ENCODE measurements at regions not wholly inside any gene's neighbourhood (a gene's known extent, or its start where the extent isn't known, plus 50 kb on each side); places are given as distances from the start of the nearest gene placed in this dataset.
"Not testable (repeated sequence)": the region's sequence is repeated elsewhere in the genome, so short reads cannot be mapped to it uniquely, and the experiment has no call there.

DNA sequence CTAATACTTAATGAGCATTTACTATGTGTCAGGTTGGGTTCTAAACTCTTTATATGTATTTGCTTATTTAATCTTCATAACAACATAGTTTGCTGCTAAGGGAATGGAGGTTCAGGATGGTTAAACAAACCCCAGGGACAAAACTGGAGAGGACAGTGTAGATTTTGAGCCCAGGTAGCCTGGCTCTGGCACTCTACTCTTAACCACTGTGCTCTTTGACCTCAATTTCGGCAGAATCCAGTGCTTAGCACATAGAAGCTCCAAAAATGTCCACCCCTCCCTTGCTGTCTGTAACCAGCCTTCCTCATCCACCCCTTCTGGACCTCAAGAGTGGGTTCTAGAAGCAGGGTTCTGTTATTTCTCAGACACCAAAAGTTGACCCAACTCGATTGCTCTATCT lies 88.0 kb upstream of the SYT13 start (continued):
- TF ChIP-seq, protein P1, sequence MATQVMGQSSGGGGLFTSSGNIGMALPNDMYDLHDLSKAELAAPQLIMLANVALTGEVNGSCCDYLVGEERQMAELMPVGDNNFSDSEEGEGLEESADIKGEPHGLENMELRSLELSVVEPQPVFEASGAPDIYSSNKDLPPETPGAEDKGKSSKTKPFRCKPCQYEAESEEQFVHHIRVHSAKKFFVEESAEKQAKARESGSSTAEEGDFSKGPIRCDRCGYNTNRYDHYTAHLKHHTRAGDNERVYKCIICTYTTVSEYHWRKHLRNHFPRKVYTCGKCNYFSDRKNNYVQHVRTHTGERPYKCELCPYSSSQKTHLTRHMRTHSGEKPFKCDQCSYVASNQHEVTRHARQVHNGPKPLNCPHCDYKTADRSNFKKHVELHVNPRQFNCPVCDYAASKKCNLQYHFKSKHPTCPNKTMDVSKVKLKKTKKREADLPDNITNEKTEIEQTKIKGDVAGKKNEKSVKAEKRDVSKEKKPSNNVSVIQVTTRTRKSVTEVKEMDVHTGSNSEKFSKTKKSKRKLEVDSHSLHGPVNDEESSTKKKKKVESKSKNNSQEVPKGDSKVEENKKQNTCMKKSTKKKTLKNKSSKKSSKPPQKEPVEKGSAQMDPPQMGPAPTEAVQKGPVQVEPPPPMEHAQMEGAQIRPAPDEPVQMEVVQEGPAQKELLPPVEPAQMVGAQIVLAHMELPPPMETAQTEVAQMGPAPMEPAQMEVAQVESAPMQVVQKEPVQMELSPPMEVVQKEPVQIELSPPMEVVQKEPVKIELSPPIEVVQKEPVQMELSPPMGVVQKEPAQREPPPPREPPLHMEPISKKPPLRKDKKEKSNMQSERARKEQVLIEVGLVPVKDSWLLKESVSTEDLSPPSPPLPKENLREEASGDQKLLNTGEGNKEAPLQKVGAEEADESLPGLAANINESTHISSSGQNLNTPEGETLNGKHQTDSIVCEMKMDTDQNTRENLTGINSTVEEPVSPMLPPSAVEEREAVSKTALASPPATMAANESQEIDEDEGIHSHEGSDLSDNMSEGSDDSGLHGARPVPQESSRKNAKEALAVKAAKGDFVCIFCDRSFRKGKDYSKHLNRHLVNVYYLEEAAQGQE (IDR thresholded peaks at IDR 0.05; ENCODE audit: low read depth, low read length) = no peak
- TF ChIP-seq YY1 (IDR thresholded peaks at IDR 0.05; ENCODE audit: low read depth) (no peak), RCOR1 (IDR thresholded peaks at IDR 0.05; ENCODE audit: low read length) (no peak)

- H3K27me3 ChIP-seq (ENCODE audit: insufficient read depth) = peaks cover 8% of the 10 kb centered on the region; the same call in 1 of the 2 replicates
- CTCF ChIA-PET = interaction anchor here (13.1 to 14.2 kb wide), 2 partner anchors 284 to 396 kb away, joined by 252 to 302 read pairs; partner anchors contain the start of gene CHST1
These were observed 87.4 kb upstream of the SYT13 start for GRCh38 chr11:45373506-45374035.

DNA sequence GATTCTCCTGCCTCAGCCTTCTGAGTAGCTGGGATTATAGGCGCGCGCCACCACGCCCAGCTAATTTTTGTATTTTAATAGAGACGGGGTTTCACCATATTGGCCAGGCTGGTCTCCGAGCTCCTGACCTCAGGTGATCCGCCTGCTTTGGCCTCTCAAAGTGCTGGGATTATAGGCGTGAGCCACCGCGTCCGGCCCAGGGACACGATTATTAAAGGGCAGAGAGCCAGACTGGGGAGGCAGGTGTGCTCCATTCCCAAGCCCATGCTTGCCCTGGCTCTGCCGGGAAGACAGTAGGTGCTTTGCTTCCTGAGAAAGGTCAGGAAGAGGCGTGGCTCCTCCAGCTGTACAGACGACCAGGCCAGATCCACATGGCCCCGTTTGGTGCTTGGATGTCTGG lies 86.3 kb upstream of the SYT13 start:
- 76% methylated on average over 16 of the region's 16 CpGs for WGBS (ENCODE audit: low lambda C conversion rate)
- H3K4me2 ChIP-seq; H2AFZ ChIP-seq (ENCODE audit: low read depth); H3K9ac ChIP-seq; H3K9me2 ChIP-seq; H4K20me1 ChIP-seq (ENCODE audit: insufficient read depth); H3K36me3 ChIP-seq (replicated peaks in 1 of 2; ENCODE audit: control insufficient read depth in 1 of 2, insufficient read depth in 2 of 2, low read length in 1 of 2); H3K4me3 ChIP-seq (ENCODE audit: low read depth in 2 of 2, low read length in 1 of 2); H3K9me3 ChIP-seq; H3F3A ChIP-seq (replicated peaks; ENCODE audit: insufficient read depth); POLR2A ChIA-PET; H3K4me1 ChIP-seq (ENCODE audit: control insufficient read depth in 1 of 2, insufficient read depth in 2 of 2, low read depth in 1 of 2, low read length in 1 of 2); H3K79me2 ChIP-seq (ENCODE audit: insufficient read depth); H3K27ac ChIP-seq (ENCODE audit: low read depth in 2 of 2, low read length in 1 of 2); DNase-seq: not testable (repeated sequence)
- peaks cover 19% of the 10 kb centered on the region; the same call in 1 of the 2 replicates for H3K27me3 ChIP-seq (ENCODE audit: insufficient read depth)
- CTCF ChIA-PET = interaction anchor here (1.2 to 14.2 kb wide), 14 partner anchors 9 to 397 kb away, joined by 4 to 302 read pairs (median 20); partner anchors contain the start of gene CHST1

More at GRCh38 chr11:45373506-45374035, 87.4 kb upstream of the SYT13 start:
- DNase-seq = no peak
- Histone ChIP-seq H4K20me1 (ENCODE audit: insufficient read depth) (no peaks in the 10 kb centered on the region), H3K9me3 (no peaks in the 10 kb centered on the region), H3K79me2 (ENCODE audit: insufficient read depth) (no peaks in the 10 kb centered on the region), H3K4me1 (ENCODE audit: control insufficient read depth in 1 of 2, insufficient read depth in 2 of 2, low read depth in 1 of 2, low read length in 1 of 2) (no peaks in the 10 kb centered on the region; a peak in 1 of 4 replicates), H3K36me3 (replicated peaks in 1 of 2; ENCODE audit: control insufficient read depth in 1 of 2, insufficient read depth in 2 of 2, low read length in 1 of 2) (no peaks in the 10 kb centered on the region), H3K9me2 (no peaks in the 10 kb centered on the region), H3F3A (replicated peaks; ENCODE audit: insufficient read depth) (no peaks in the 10 kb centered on the region), H3K9ac (no peak overlapping the region), H3K4me2 (no peak overlapping the region), H3K27ac (ENCODE audit: low read depth in 2 of 2, low read length in 1 of 2) (no peak overlapping the region), H3K4me3 (ENCODE audit: low read depth in 2 of 2, low read length in 1 of 2) (no peak overlapping the region), H2AFZ (ENCODE audit: low read depth) (no peak overlapping the region)
- WGBS (ENCODE audit: low lambda C conversion rate) = 41% methylated on average over 5 of the region's 7 CpGs
- TF ChIP-seq MAX (IDR thresholded peaks at IDR 0.05; ENCODE audit: low read depth) (no peak), TEAD4 (IDR thresholded peaks at IDR 0.05; ENCODE audit: borderline replicate concordance, insufficient read depth) (no peak), NRF1 (IDR thresholded peaks at IDR 0.05; ENCODE audit: low read depth, low read length) (no peak), RXRA (IDR thresholded peaks at IDR 0.05; ENCODE audit: borderline replicate concordance, low read depth) (no peak), FOSL2 (IDR thresholded peaks at IDR 0.05; ENCODE audit: borderline replicate concordance, low read depth) (no peak), RAD21 (IDR thresholded peaks at IDR 0.05; ENCODE audit: low read length) (no peak), GABPA (IDR thresholded peaks at IDR 0.05; ENCODE audit: low read depth) (no peak), MEF2A (IDR thresholded peaks at IDR 0.05; ENCODE audit: borderline replicate concordance, low read depth) (no peak), GATA2 (CRISPR knock-in tag; IDR thresholded peaks at IDR 0.05) (no peak), RCOR1 (IDR thresholded peaks at IDR 0.05; ENCODE audit: low read length) (no peak), NFIC (IDR thresholded peaks at IDR 0.05; ENCODE audit: borderline replicate concordance) (no peak), RFX5 (IDR thresholded peaks at IDR 0.05; ENCODE audit: low read length) (no peak), TAF1 (IDR thresholded peaks at IDR 0.05; ENCODE audit: borderline replicate concordance, low read depth, low read length) (no peak), SIN3A (IDR thresholded peaks at IDR 0.05; ENCODE audit: borderline replicate concordance, low read depth, low read length) (no peak), SMC3 (IDR thresholded peaks at IDR 0.05; ENCODE audit: low read depth, low read length) (no peak), FOXJ3 (CRISPR knock-in tag; IDR thresholded peaks at IDR 0.05) (no peak)
- TF ChIP-seq, protein P2, sequence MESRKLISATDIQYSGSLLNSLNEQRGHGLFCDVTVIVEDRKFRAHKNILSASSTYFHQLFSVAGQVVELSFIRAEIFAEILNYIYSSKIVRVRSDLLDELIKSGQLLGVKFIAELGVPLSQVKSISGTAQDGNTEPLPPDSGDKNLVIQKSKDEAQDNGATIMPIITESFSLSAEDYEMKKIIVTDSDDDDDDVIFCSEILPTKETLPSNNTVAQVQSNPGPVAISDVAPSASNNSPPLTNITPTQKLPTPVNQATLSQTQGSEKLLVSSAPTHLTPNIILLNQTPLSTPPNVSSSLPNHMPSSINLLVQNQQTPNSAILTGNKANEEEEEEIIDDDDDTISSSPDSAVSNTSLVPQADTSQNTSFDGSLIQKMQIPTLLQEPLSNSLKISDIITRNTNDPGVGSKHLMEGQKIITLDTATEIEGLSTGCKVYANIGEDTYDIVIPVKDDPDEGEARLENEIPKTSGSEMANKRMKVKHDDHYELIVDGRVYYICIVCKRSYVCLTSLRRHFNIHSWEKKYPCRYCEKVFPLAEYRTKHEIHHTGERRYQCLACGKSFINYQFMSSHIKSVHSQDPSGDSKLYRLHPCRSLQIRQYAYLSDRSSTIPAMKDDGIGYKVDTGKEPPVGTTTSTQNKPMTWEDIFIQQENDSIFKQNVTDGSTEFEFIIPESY (IDR thresholded peaks at IDR 0.05; ENCODE audit: borderline replicate concordance, low read depth) = no peak
- POLR2A ChIA-PET = no interaction called here
